H1 (cell line): ENCODE measurements at regions not wholly inside any gene's neighbourhood (a gene's known extent, or its start where the extent isn't known, plus 50 kb on each side); places are given as distances from the start of the nearest gene placed in this dataset.

Source experiments
- CTCF ChIA-PET: fragments of 300-600 bp; sonication (Branson Sonifier 250); formaldehyde crosslinking; loops from one replicate; lab custom pipeline; 2021; ENCODE audit not compliant: partially characterized antibody; lab: Charles Lee
- POLR2A ChIA-PET: fragments of 300-600 bp; sonication (Branson Sonifier 250); formaldehyde crosslinking; loops from one replicate; lab custom pipeline; 2021; ENCODE audit warnings: inconsistent platforms; ENCODE audit not compliant: partially characterized antibody; lab: Charles Lee
- DNase-seq, 2 experiments: peaks; one replicate each; pipeline versions ENCODE4 v3.0.0 to v3.0.0-alpha.2; 2010 to 2022; ENCODE audit warnings: low spot score in 2 of 2, low read depth in 1 of 2, mixed read lengths in 1 of 2
- FAIRE-seq: peaks from 2 replicates; lab custom pipeline; 2011; peaks lifted over from hg19 to GRCh38; lab: Jason Lieb, UNC
- H2AFZ ChIP-seq: 2 replicates; pipeline ENCODE4 v1.8.1; 2012; ENCODE audit warnings: low read length, inconsistent platforms
- H2AK5ac ChIP-seq: 2 replicates; pipeline ENCODE4 v1.6.1; 2013; ENCODE audit warnings: low read depth, low read length
- H2BK120ac ChIP-seq: replicated peaks from 2 replicates; pipeline ENCODE3; 2013; ENCODE audit warnings: low read depth, low read length, inconsistent platforms
- H2BK12ac ChIP-seq: 2 replicates; pipeline ENCODE4 v1.6.1; 2013; ENCODE audit warnings: low read depth, low read length
- H2BK15ac ChIP-seq: 2 replicates; pipeline ENCODE4 v1.6.1; 2013; ENCODE audit warnings: low read length
- H2BK20ac ChIP-seq: 2 replicates; pipeline ENCODE4 v1.6.1; 2013; ENCODE audit warnings: low read length
- H2BK5ac ChIP-seq: 2 replicates; pipeline ENCODE4 v1.6.1; 2013; ENCODE audit warnings: low read depth, low read length
- H3K14ac ChIP-seq: 2 replicates; pipeline ENCODE4 v1.6.1; 2013; ENCODE audit warnings: inconsistent platforms; ENCODE audit not compliant: insufficient read length
- H3K18ac ChIP-seq: 2 replicates; pipeline ENCODE4 v1.6.1; 2013; ENCODE audit warnings: low read length; ENCODE audit errors: extremely low read depth
- H3K23ac ChIP-seq: 2 replicates; pipeline ENCODE4 v1.6.1; 2013; ENCODE audit warnings: inconsistent platforms; ENCODE audit not compliant: insufficient read length
- H3K23me2 ChIP-seq: 2 replicates; pipeline ENCODE4 v1.6.1; 2013; ENCODE audit warnings: low read depth, low read length
- H3K27ac ChIP-seq: 2 replicates; pipeline ENCODE4 v1.6.1; 2011; ENCODE audit warnings: low read depth, low read length, inconsistent platforms
- H3K27me3 ChIP-seq, 4 experiments: replicated peaks in 1 of 4; 1 replicate in 1 of 4; 2 replicates in 3 of 4; pipeline versions ENCODE4 v1.6.1 to v1.8.1; 2011 to 2013; ENCODE audit warnings: low read length in 3 of 4, mild to moderate bottlenecking in 3 of 4, inconsistent platforms in 2 of 4, mixed read lengths in 2 of 4, moderate library complexity in 1 of 4; ENCODE audit not compliant: control insufficient read depth in 3 of 4, insufficient read depth in 3 of 4; ENCODE audit errors: extremely low read depth in 1 of 4
- H3K36me3 ChIP-seq, 4 experiments: 2 replicates each; pipeline versions ENCODE4 v1.6.1 to v1.8.1; 2011 to 2013; ENCODE audit warnings: mild to moderate bottlenecking in 4 of 4, low read length in 3 of 4, moderate library complexity in 2 of 4, control low read depth in 1 of 4, inconsistent platforms in 1 of 4; ENCODE audit not compliant: insufficient read depth in 4 of 4, control insufficient read depth in 2 of 4
- H3K4ac ChIP-seq: replicated peaks from 2 replicates; pipeline ENCODE3; 2013; ENCODE audit warnings: low read length, low read depth, mixed read lengths, inconsistent platforms; ENCODE audit not compliant: insufficient read length
- H3K4me1 ChIP-seq, 4 experiments: replicated peaks in 1 of 4; 1 replicate in 1 of 4; 2 replicates in 3 of 4; pipeline versions ENCODE4 v1.6.1 to v1.8.1; 2011 to 2013; ENCODE audit warnings: low read length in 3 of 4, inconsistent platforms in 2 of 4, mixed read lengths in 1 of 4; ENCODE audit not compliant: insufficient read depth in 4 of 4, control insufficient read depth in 3 of 4
- H3K4me2 ChIP-seq, 2 experiments: 2 replicates each; pipeline versions ENCODE4 v1.6.1 to v1.8.1; 2011 to 2013; ENCODE audit warnings: low read depth in 2 of 2, low read length in 2 of 2, control low read depth in 1 of 2, inconsistent platforms in 1 of 2, mild to moderate bottlenecking in 1 of 2; ENCODE audit not compliant: insufficient read depth in 1 of 2
- H3K4me3 ChIP-seq, 4 experiments: fragments of 200-600, 300-600 bp in 1 of 4; sonication (generic), shearing (Covaris generic), sonication (Bioruptor Twin) in 1 of 4; 2 replicates each; pipeline versions ENCODE4 v1.5.1 to v1.8.1; 2011 to 2016; ENCODE audit warnings: low read length in 4 of 4, low read depth in 3 of 4, control low read depth in 2 of 4, inconsistent platforms in 2 of 4, mild to moderate bottlenecking in 2 of 4, mixed read lengths in 1 of 4, moderate library complexity in 1 of 4; ENCODE audit not compliant: insufficient read depth in 2 of 4; ENCODE audit errors: extremely low read depth in 1 of 4
- H3K56ac ChIP-seq: replicated peaks from 2 replicates; pipeline ENCODE3; 2013; ENCODE audit warnings: low read depth, mild to moderate bottlenecking, mixed read lengths, low read length, inconsistent platforms; ENCODE audit not compliant: insufficient read length
- H3K79me1 ChIP-seq: 2 replicates; pipeline ENCODE4 v1.6.1; 2013; ENCODE audit warnings: low read depth, low read length, control low read depth
- H3K79me2 ChIP-seq, 2 experiments: 2 replicates each; pipeline versions ENCODE4 v1.6.1 to v1.8.1; 2012 to 2013; ENCODE audit warnings: low read length in 2 of 2, mild to moderate bottlenecking in 2 of 2, inconsistent platforms in 1 of 2; ENCODE audit not compliant: insufficient read depth in 2 of 2, control insufficient read depth in 1 of 2
- H3K9ac ChIP-seq, 4 experiments: replicated peaks in 1 of 4; 1 replicate in 1 of 4; 2 replicates in 3 of 4; pipeline versions ENCODE4 v1.6.1 to v1.8.1; 2011 to 2013; ENCODE audit warnings: low read depth in 3 of 4, low read length in 3 of 4, control low read depth in 2 of 4, mild to moderate bottlenecking in 2 of 4, moderate library complexity in 2 of 4, inconsistent platforms in 1 of 4; ENCODE audit errors: extremely low read depth in 1 of 4
- H3K9me3 ChIP-seq, 2 experiments: 2 replicates each; pipeline versions ENCODE4 v1.6.1 to v1.8.1; 2012 to 2013; ENCODE audit warnings: mild to moderate bottlenecking in 2 of 2, moderate library complexity in 2 of 2, control low read depth in 1 of 2, inconsistent platforms in 1 of 2, low read depth in 1 of 2, low read length in 1 of 2, mixed read lengths in 1 of 2; ENCODE audit not compliant: insufficient read depth in 2 of 2
- H4K20me1 ChIP-seq, 2 experiments: replicated peaks in 1 of 2; 2 replicates each; pipeline versions ENCODE3 to v1.8.1; 2011 to 2013; ENCODE audit warnings: inconsistent platforms in 2 of 2, low read length in 2 of 2, mild to moderate bottlenecking in 1 of 2; ENCODE audit not compliant: insufficient read depth in 2 of 2, control insufficient read depth in 1 of 2
- H4K5ac ChIP-seq: 2 replicates; pipeline ENCODE4 v1.6.1; 2013; ENCODE audit warnings: low read length, low read depth, mixed read lengths, inconsistent platforms; ENCODE audit not compliant: insufficient read length
- H4K8ac ChIP-seq: 2 replicates; pipeline ENCODE4 v1.8.0; 2013; ENCODE audit warnings: mild to moderate bottlenecking, moderate library complexity, low read length, inconsistent platforms; ENCODE audit not compliant: insufficient read depth; ENCODE audit errors: extremely low read depth
- H4K91ac ChIP-seq: replicated peaks from 2 replicates; pipeline ENCODE3; 2013; ENCODE audit warnings: low read length, mixed read lengths, inconsistent platforms; ENCODE audit not compliant: insufficient read length
- BRCA1 ChIP-seq: IDR thresholded peaks from 2 replicates; pipeline ENCODE4 v1.6.1; 2012; ENCODE audit warnings: low read depth, low read length, improper control_type of control experiment
- MAX ChIP-seq: IDR thresholded peaks from 2 replicates; pipeline ENCODE4 v1.6.1; 2012; ENCODE audit warnings: inconsistent platforms
- SP4 ChIP-seq: IDR thresholded peaks from 2 replicates; pipeline ENCODE4 v1.6.1; 2012; ENCODE audit warnings: low read length, inconsistent platforms
- SUZ12 ChIP-seq: fragments of 200-600 bp; sonication (generic); IDR thresholded peaks from 2 replicates; pipeline ENCODE4 v1.6.1; 2012; ENCODE audit warnings: mild to moderate bottlenecking, inconsistent platforms, low read length, moderate library complexity, mixed read lengths
- WGBS, 2 experiments: shearing (Covaris generic) in 1 of 2; methylation state at CpG; one replicate each; pipeline versions ENCODE4 v1.1.6 to v1.1.7; 2013 to 2015; ENCODE audit warnings: low lambda C conversion rate in 2 of 2, mixed read lengths in 2 of 2, inconsistent platforms in 1 of 2, low coverage in 1 of 2, missing lambda C conversion rate in 1 of 2; ENCODE audit not compliant: insufficient replicate concordance in 2 of 2, insufficient coverage in 1 of 2, insufficient read length in 1 of 2; ENCODE audit errors: extremely low coverage in 1 of 2, missing lambda C conversion rate in 1 of 2; 5-methylcytosine and 5-hydroxymethylcytosine counted together

- Histone ChIP-seq H3K56ac (no peak overlapping the region), H2AFZ (no peak overlapping the region), H3K14ac (no peak overlapping the region), H3K4me2 (no peak overlapping the region), H3K23ac (no peak overlapping the region), H3K23me2 (no peaks in the 10 kb centered on the region), H3K79me2 (no peaks in the 10 kb centered on the region), H3K9ac (no peak overlapping the region), H2BK12ac (no peak overlapping the region), H3K9me3 (no peaks in the 10 kb centered on the region), H3K36me3 (no peaks in the 10 kb centered on the region), H4K5ac (no peak overlapping the region), H2BK15ac (no peak overlapping the region), H2BK120ac (no peak overlapping the region), H3K18ac (no peak overlapping the region), H2BK5ac (no peak overlapping the region), H4K8ac (no peak overlapping the region), H2BK20ac (no peak overlapping the region), H2AK5ac (no peak overlapping the region), H4K20me1 (no peaks in the 10 kb centered on the region), H3K79me1 (no peaks in the 10 kb centered on the region), H3K4ac (no peak overlapping the region), H3K27me3 (no peaks in the 10 kb centered on the region; a peak in 1 of 7 replicates), H3K4me1 (no peaks in the 10 kb centered on the region), H4K91ac (no peak overlapping the region), H3K27ac (no peak overlapping the region), H3K4me3 (no peak overlapping the region)
- ChIA-PET POLR2A (interaction anchor here (1.1 to 1.2 kb wide), 2 partner anchors 12 to 61 kb away, joined by 3 read pairs; no protein-coding TSS in a partner anchor), CTCF (interaction anchor here (1.1 to 2.8 kb wide), 3 partner anchors 19 to 40 kb away, joined by 4 to 9 read pairs (median 5); no protein-coding TSS in a partner anchor)
- WGBS, 2 experiments: 43% methylated on average over 2 of the region's 2 CpGs; no CpG with 5 or more reads in 1 of the 2 experiments
- no peak for DNase-seq
- no peak for FAIRE-seq
- TF ChIP-seq BRCA1 (no peak), SP4 (no peak), MAX (no peak), SUZ12 (no peak)
Observed at GRCh38 chr6:42507195-42507594, 55.5 kb upstream of the TRERF1 start.
